CD4-positive, alpha-beta memory T cell (primary cell): ENCODE measurements at regions not wholly inside any gene's neighbourhood (a gene's known extent, or its start where the extent isn't known, plus 50 kb on each side); places are given as distances from the start of the nearest gene placed in this dataset.
"Not testable (repeated sequence)": the region's sequence is repeated elsewhere in the genome, so short reads cannot be mapped to it uniquely, and the experiment has no call there.

Experiments
- CTCF ChIA-PET: fragments of 350-600 bp; sonication (Branson Sonifier 250); formaldehyde crosslinking; loops from one replicate; lab custom pipeline; 2021; ENCODE audit warnings: inconsistent platforms; ENCODE audit not compliant: partially characterized antibody; lab: Charles Lee
- POLR2A ChIA-PET: fragments of 350-600 bp; sonication (Branson Sonifier 250); formaldehyde crosslinking; loops from one replicate; lab custom pipeline; 2021; ENCODE audit not compliant: partially characterized antibody; lab: Charles Lee
- DNase-seq, 5 donors: peaks; one replicate each; pipeline versions ENCODE4 v3.0.0 to v3.0.0-alpha.2; 2020 to 2022; ENCODE audit warnings: mixed read lengths in 1 of 5
- H3K27ac ChIP-seq: one replicate; pipeline ENCODE4 v1.7.0; 2013; ENCODE audit warnings: low read depth, low read length
- H3K27me3 ChIP-seq: 2 replicates; pipeline ENCODE4 v1.7.0; 2013; ENCODE audit warnings: mild to moderate bottlenecking, low read length, moderate library complexity; ENCODE audit not compliant: insufficient read depth
- H3K36me3 ChIP-seq: 2 replicates; pipeline ENCODE4 v1.7.0; 2013; ENCODE audit warnings: mild to moderate bottlenecking, low read length, moderate library complexity; ENCODE audit not compliant: insufficient read depth
- H3K4me1 ChIP-seq: 2 replicates; pipeline ENCODE4 v1.7.0; 2013; ENCODE audit warnings: mild to moderate bottlenecking, low read length, moderate library complexity; ENCODE audit not compliant: insufficient read depth
- H3K4me3 ChIP-seq, 2 donors: one replicate each; pipeline ENCODE4 v1.7.0; 2013; ENCODE audit warnings: low read length in 2 of 2, mild to moderate bottlenecking in 1 of 2
- H3K9me3 ChIP-seq, 2 donors: one replicate each; pipeline ENCODE4 v1.7.0; 2013; ENCODE audit warnings: low read length in 2 of 2, control low read depth in 1 of 2; ENCODE audit not compliant: control insufficient read depth in 1 of 2
- H3K27ac Mint-ChIP-seq, 7 donors: one replicate each; pipeline ENCODE4 v1.8.0; 2020 to 2021; ENCODE audit warnings: mixed read lengths in 7 of 7, mild to moderate bottlenecking in 6 of 7, inconsistent platforms in 3 of 7, moderate library complexity in 3 of 7
- H3K27me3 Mint-ChIP-seq, 2 donors: one replicate each; pipeline ENCODE4 v1.8.0; 2020 to 2021; ENCODE audit warnings: mixed read lengths in 2 of 2
- H3K36me3 Mint-ChIP-seq, 2 donors: one replicate each; pipeline ENCODE4 v1.8.0; 2020 to 2021; ENCODE audit warnings: mixed read lengths in 2 of 2, inconsistent platforms in 1 of 2, mild to moderate bottlenecking in 1 of 2
- H3K4me1 Mint-ChIP-seq, 4 donors: one replicate each; pipeline ENCODE4 v1.8.0; 2020 to 2021; ENCODE audit warnings: mixed read lengths in 4 of 4, mild to moderate bottlenecking in 1 of 4
- H3K4me3 Mint-ChIP-seq, 8 donors: one replicate each; pipeline ENCODE4 v1.8.0; 2020 to 2021; ENCODE audit warnings: mixed read lengths in 8 of 8, mild to moderate bottlenecking in 7 of 8, moderate library complexity in 6 of 8, inconsistent platforms in 3 of 8
- H3K9me3 Mint-ChIP-seq, 8 donors: one replicate each; pipeline ENCODE4 v1.8.0; 2020 to 2021; ENCODE audit warnings: mixed read lengths in 8 of 8, mild to moderate bottlenecking in 5 of 8, inconsistent platforms in 3 of 8, moderate library complexity in 1 of 8
- intact Hi-C: fragments of 100-400 bp; cut with micrococcal nuclease; formaldehyde crosslinking; loops from one replicate; pipeline ENCODE4 v1.15.1; 2023

- peaks cover 17 to 34% (median 29%) of the 10 kb centered on the region in 4 donors for H3K4me1 Mint-ChIP-seq
- H3K36me3 Mint-ChIP-seq: peaks cover 0 to 12% of the 10 kb centered on the region in 2 donors
- intact Hi-C loops: no loop called here
- ChIA-PET CTCF (interaction anchor here (0.8 kb wide), 1 partner anchor 10 kb away, joined by 3 read pairs; no protein-coding TSS in a partner anchor), POLR2A (no interaction called here)
- H3K4me3 ChIP-seq: no peak overlapping the region
- H3K27me3 ChIP-seq: no peaks in the 10 kb centered on the region
- no peak overlapping the region for H3K27ac ChIP-seq
- no peaks in the 10 kb centered on the region for H3K9me3 ChIP-seq
- H3K27me3 Mint-ChIP-seq: no peaks in the 10 kb centered on the region
- peaks cover 0 to 3% (median 0%) of the 10 kb centered on the region in 8 donors for H3K9me3 Mint-ChIP-seq
- peak overlapping the region in 2 of 7 donors; percentile 3 to 16 for H3K27ac Mint-ChIP-seq
- DNase-seq: no peak
- no peak overlapping the region for H3K4me3 Mint-ChIP-seq
- peaks cover 10% of the 10 kb centered on the region for H3K4me1 ChIP-seq
- H3K36me3 ChIP-seq: no peaks in the 10 kb centered on the region
Measured at GRCh38 chr1:173360487-173361063, 116.6 kb upstream of the PRDX6 start.

GRCh38 chr1:173362543-173362942 is 114.6 kb upstream of the PRDX6 start:
- POLR2A ChIA-PET: no interaction called here
- Histone ChIP-seq H3K36me3 (no peaks in the 10 kb centered on the region), H3K9me3 (no peaks in the 10 kb centered on the region), H3K4me1 (peaks cover 5% of the 10 kb centered on the region), H3K4me3 (no peak overlapping the region), H3K27me3 (no peaks in the 10 kb centered on the region), H3K27ac (no peak overlapping the region)
- CTCF ChIA-PET: interaction anchor here (1.0 kb wide), 1 partner anchor 67 kb away, joined by 3 read pairs; no protein-coding TSS in a partner anchor
- Mint-ChIP-seq H3K4me3 (no peak overlapping the region), H3K9me3 (peaks cover 0 to 3% (median 0%) of the 10 kb centered on the region in 8 donors), H3K36me3 (peaks cover 0 to 13% of the 10 kb centered on the region in 2 donors), H3K27me3 (no peaks in the 10 kb centered on the region), H3K27ac (peak overlapping the region in 1 of 7 donors; percentile 5), H3K4me1 (peaks cover 9 to 18% (median 15%) of the 10 kb centered on the region in 4 donors)
- intact Hi-C loops: no loop called here
- DNase-seq: no peak

- Mint-ChIP-seq H3K36me3 (peaks cover 12 to 27% of the 10 kb centered on the region in 2 donors), H3K4me1 (peaks cover 9 to 18% (median 11%) of the 10 kb centered on the region in 4 donors)
- CTCF ChIA-PET: no interaction called here
Measured at GRCh38 chr1:173364827-173365226, 112.3 kb upstream of the PRDX6 start.

GRCh38 chr1:173365341-173365740 is 111.8 kb upstream of the PRDX6 start:
- no peak overlapping the region for H3K27ac ChIP-seq
- ChIA-PET CTCF (no interaction called here), POLR2A (no interaction called here)
- no peaks in the 10 kb centered on the region for H3K9me3 ChIP-seq
- H3K27me3 ChIP-seq: no peaks in the 10 kb centered on the region
- no peak overlapping the region for H3K27ac Mint-ChIP-seq
- no peak overlapping the region for H3K4me3 ChIP-seq
- no peaks in the 10 kb centered on the region for H3K36me3 ChIP-seq
- intact Hi-C loops: no loop called here
- H3K36me3 Mint-ChIP-seq: peaks cover 12 to 29% of the 10 kb centered on the region in 2 donors
- H3K27me3 Mint-ChIP-seq: no peaks in the 10 kb centered on the region
- DNase-seq: no peak
- peaks cover 5% of the 10 kb centered on the region for H3K4me1 ChIP-seq
- H3K9me3 Mint-ChIP-seq: peaks cover 0 to 6% (median 0%) of the 10 kb centered on the region in 8 donors
- H3K4me3 Mint-ChIP-seq: no peak overlapping the region
- peaks cover 8 to 17% (median 8%) of the 10 kb centered on the region in 4 donors for H3K4me1 Mint-ChIP-seq

More at GRCh38 chr1:173364827-173365226, 112.3 kb upstream of the PRDX6 start:
- no peaks in the 10 kb centered on the region for H3K27me3 ChIP-seq
- no peaks in the 10 kb centered on the region for H3K36me3 ChIP-seq
- no peak for DNase-seq
- H3K4me1 ChIP-seq: peaks cover 5% of the 10 kb centered on the region
- Mint-ChIP-seq H3K27me3 (no peaks in the 10 kb centered on the region), H3K9me3 (peaks cover 0 to 4% (median 0%) of the 10 kb centered on the region in 8 donors), H3K27ac (no peak overlapping the region), H3K4me3 (no peak overlapping the region)
- no peak overlapping the region for H3K27ac ChIP-seq
- POLR2A ChIA-PET: no interaction called here
- no peak overlapping the region for H3K4me3 ChIP-seq
- no peaks in the 10 kb centered on the region for H3K9me3 ChIP-seq
- intact Hi-C loops: no loop called here

- DNase-seq: no peak
- Histone ChIP-seq H3K27me3 (no peaks in the 10 kb centered on the region), H3K27ac (no peak overlapping the region), H3K4me1 (no peaks in the 10 kb centered on the region), H3K4me3 (no peak overlapping the region), H3K36me3 (no peaks in the 10 kb centered on the region), H3K9me3 (no peaks in the 10 kb centered on the region)
- H3K36me3 Mint-ChIP-seq: peaks cover 12 to 29% of the 10 kb centered on the region in 2 donors
- ChIA-PET CTCF (no interaction called here), POLR2A (no interaction called here)
- intact Hi-C loops: no loop called here
- no peak overlapping the region for H3K4me3 Mint-ChIP-seq
- no peaks in the 10 kb centered on the region for H3K27me3 Mint-ChIP-seq
- H3K27ac Mint-ChIP-seq: no peak overlapping the region
- H3K4me1 Mint-ChIP-seq: peaks cover 0 to 4% (median under 1%) of the 10 kb centered on the region in 4 donors
- peaks cover 0 to 6% (median 0%) of the 10 kb centered on the region in 8 donors for H3K9me3 Mint-ChIP-seq
Measured at GRCh38 chr1:173367136-173367535, 110.0 kb upstream of the PRDX6 start.

- H3K27ac Mint-ChIP-seq, H3K36me3 ChIP-seq, H3K27me3 ChIP-seq, H3K4me1 ChIP-seq, H3K4me1 Mint-ChIP-seq, H3K9me3 Mint-ChIP-seq, intact Hi-C loops, POLR2A ChIA-PET, H3K27ac ChIP-seq, H3K4me3 ChIP-seq, CTCF ChIA-PET, DNase-seq, H3K27me3 Mint-ChIP-seq, H3K4me3 Mint-ChIP-seq, H3K9me3 ChIP-seq: not testable (repeated sequence)
- peaks cover 12 to 39% of the 10 kb centered on the region in 2 donors for H3K36me3 Mint-ChIP-seq
Measured at GRCh38 chr1:173370586-173370985, 106.5 kb upstream of the PRDX6 start.

- H3K4me1 ChIP-seq, H3K4me3 ChIP-seq, H3K4me3 Mint-ChIP-seq, H3K27me3 Mint-ChIP-seq, CTCF ChIA-PET, DNase-seq, POLR2A ChIA-PET, intact Hi-C loops, H3K9me3 ChIP-seq, H3K27ac ChIP-seq, H3K36me3 ChIP-seq, H3K4me1 Mint-ChIP-seq, H3K27me3 ChIP-seq: not testable (repeated sequence)
- Mint-ChIP-seq H3K36me3 (peaks cover 3 to 41% of the 10 kb centered on the region in 2 donors), H3K9me3 (peaks cover 0 to 29% (median 19%) of the 10 kb centered on the region in 8 donors), H3K27ac (peak overlapping the region in 1 of 7 donors; percentile 15)
Measured at GRCh38 chr1:173376065-173376464, 101.1 kb upstream of the PRDX6 start.
